ENCODE measurements at regions not wholly inside any gene's neighbourhood (a gene's known extent, or its start where the extent isn't known, plus 50 kb on each side); places are given as distances from the start of the nearest gene placed in this dataset.
"Not testable (repeated sequence)": the region's sequence is repeated elsewhere in the genome, so short reads cannot be mapped to it uniquely, and the experiment has no call there.

DNA sequence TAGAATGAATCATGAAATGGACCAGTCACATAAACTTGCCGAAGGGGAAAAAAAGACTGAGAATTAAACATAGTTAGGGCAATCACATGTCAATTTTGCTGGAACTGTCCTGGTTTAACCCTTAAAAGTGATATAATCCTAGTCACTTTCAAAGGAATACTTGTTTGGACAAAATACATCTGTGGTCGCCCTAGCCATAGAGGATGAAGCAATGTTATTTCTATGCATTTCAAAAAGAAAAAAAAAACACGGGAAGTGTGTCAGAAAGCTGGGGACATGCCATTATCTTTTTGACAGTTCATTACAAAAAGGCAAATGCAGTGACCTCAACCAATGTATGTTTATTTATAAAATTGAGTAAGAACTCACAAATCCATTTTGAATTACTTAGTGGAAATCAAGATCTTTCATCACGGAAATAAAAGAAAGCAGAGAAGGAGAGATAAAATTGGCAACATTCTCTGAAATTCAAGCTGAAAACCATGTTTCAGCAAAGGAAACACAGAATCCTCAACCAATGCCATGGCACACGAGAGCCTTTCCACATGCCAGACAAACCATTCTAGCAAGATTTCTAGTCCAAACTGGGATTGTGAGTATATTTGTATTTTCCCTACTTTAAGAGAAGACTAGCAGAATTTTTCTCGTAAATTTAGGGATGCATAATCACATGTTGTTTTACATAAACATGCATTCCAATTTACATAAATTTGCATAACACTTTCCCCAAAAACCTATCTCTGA lies 854.3 kb upstream of the ACVR2A start:
- no peak for DNase-seq

DNA sequence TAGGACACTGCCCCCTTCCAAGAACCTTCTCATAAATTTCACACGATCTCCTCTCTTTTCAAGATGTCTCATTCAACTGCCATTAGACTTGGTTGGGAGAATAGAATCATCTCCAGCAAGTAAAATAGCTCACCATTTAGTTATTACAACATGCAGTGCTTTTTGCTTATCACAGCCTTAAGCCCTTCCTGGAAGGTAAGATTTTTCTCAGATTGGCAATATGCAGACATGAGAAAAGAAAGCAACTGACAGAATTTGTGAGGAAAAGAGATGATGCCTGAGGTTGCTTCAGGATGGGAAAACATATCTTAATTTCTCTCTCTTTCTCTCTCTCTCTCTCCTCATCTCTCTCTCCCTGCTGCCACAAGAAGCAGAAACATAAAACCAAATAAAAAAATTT lies 855.1 kb upstream of the ACVR2A start:
- no peak for DNase-seq

DNA sequence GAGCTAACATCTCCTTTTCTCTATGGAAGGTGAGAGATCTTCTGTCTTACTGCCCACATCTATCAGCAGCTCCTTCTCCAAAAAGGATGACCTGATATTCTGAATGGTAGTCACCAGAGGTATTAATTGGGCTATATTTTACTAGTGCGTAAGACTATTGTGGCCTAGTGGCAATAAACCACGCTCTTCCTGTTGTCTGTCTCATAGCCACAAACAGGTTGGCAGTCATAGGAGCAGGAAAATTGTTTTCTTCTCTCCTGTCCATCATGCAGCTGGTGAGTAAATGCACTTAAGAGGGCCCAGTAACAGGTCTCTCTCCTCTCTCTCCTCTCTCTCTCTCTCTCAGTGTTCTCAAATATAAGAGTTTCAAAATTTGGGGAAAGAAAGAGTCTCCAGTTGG lies 856.8 kb upstream of the ACVR2A start:
- DNase-seq: no peak

DNA sequence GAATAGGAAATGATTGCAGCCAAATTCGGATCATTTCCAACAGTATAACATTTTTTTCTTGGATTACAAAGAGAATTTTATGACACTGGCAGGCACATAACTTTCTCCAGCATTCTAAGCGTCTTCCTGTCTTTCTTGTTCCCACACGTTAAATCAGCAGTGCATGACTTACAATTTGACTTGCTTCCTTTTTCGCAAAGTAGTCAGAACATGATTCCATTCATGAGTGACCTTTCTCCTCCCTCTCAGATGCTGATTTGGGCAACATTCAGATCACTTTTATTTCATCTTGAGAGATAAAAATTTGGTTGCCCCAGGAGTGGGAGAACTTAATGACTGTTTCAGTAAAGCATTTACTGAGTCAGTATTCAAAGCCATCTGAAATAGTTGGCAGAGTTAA lies 858.7 kb upstream of the ACVR2A start:
- no peak for DNase-seq

DNA sequence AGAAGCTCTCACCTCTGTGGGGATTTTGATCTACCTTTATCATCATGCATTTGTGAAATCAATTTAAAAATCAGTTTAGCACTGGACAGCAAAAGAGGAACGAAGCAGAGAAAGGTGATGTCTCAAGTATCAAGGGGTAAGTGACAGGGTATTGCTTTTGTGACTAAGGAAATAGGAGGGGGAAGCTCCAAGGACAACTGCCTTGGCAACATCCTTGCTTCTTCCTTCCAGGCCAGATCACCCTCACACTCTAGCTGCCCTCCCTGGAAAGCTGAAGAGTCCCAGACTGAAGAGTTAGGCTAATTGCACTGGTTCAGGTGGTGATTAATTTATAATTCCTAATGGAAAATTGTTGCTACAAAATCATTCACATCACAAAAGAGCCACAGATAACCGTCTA lies 859.1 kb upstream of the ACVR2A start:
- DNase-seq: no peak

DNA sequence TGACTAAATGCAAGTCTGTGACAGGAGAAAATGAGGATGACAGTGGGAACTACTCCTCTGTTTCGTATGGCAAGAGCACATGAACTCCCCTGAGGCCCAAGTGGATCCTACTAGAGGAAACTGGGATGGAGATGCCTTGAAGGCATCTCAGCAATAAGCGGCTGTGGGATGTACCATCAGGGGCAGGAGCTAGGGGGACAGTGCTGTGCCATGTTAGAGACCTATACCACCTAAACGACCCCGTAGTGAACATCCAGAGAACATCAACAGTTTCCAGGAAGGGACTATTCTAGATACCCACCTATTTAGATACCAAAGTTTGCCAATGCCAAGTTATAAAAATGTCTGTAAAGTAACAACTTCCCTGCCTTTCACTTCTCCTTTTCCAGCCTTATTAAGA lies 860.8 kb upstream of the ACVR2A start:
- no peak for DNase-seq

DNA sequence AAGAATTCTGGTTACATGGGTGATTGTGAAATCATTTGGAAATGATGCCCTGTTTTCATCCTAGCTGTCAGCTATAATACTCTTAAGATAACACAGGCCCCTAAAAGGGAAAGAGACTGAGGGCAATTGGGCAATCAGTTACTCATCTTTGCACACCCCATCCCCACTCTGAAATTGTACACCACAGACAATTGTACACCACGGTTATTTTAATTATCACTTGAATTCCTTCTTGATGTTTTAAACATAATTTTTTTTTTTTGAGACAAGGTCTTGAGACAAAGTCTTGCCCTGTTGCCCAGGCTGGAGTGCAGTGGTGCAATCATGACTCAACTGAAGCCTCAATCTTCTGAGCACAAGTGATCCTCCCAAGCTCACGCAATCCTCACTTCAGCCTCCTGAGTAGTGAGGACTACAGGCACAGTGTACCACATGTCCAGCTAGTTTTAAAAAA lies 862.4 kb upstream of the ACVR2A start:
- DNase-seq: no peak

DNA sequence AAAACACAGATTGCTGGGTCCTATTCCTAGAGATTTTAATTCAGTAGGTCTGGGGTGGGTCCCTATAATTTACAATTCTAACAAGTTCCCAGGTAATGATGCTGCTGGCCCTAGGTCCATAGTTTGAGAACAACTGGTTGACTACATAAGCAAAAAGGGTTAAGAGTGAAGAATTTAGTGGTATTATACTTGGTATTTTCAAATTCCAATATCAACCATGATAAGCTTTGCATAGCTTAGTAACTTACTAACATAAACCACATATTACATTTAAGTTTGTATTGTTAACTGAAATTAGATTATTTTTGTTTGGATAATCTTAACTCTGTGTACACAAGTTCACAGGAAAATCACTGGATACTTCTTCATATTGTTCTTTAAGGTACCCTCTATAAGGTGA lies 862.9 kb upstream of the ACVR2A start:
- no peak for DNase-seq

DNA sequence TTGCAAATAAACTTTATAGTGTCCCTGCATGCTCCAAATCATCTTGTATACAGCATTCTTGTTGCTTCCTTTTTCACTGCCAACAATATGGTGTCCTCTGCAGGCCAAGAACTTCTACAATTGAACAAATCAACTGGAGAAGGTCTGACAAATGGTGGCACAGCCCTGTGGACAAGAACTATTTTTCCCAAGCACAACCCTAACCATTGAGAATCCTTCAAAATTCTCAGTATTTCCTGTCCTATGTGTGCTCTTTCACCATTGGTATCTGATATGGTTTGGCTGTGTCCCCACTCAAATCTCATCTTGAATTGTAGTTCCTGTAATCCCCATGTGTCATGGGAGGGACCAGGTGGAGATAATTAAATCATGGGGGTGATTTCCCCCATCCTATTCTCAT lies 865.1 kb upstream of the ACVR2A start:
- DNase-seq: no peak

DNA sequence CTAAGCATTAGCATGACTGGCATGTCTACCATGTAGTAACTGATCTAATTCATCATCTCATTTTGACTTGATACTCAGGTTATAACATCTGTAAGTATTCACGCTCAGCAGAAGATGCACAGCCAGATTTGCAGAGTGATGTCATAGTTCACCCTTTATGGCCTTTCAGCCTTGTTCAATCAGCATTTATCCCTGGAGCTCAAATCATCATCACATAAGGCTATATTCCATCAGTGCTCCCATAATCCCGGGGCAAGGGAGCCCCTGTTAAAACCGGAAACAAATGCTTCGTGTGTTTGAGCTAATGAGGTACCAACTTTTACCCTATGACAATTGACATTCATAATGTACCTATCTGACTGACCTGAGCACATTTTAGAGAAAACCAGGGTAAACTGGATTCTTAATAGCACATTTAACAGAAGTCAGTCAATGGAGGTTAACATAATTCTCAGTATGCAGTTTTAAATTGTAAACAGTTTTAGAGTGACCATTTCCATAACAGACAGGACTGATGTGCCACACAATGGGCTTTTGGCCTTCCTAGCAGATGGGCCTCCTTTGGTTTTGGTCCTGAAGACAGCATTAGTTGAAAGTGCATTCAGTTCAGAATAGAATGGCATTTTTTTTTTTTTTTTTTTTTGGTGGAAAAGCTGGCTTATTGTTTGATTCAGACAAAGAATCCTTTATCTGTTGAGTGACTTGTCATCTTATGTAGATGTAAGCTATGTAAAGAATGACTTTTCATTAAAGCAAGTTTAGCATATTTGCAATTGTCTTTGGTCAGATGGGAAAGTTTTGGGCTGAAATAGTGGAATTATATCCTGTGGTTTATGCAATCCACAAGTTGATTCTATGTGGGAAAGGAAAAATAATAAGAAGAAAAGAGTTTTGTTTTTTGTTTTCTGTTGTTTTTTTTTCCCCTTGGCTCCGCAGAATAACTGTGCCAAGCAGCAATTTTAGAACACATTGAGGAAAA lies 866.0 kb upstream of the ACVR2A start:
- no peak for DNase-seq

DNA sequence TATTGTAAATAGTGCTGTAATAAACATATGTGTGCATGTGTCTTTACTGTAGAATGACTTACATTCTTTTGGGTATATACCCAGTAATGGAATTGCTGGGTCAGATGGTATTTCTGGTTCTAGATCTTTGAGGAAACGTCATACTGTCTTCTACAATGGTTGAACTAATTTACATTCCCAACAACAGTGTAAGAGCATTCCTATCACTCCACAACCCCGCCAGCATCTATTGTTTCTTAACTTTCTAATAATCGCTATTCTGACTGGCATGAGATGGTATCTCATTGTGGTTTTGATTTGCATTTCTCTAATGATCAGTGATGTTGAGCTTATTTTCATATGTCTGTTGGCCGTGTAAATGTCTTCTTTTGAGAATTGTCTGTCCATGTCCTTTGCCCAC lies 873.8 kb upstream of the ACVR2A start:
- DNase-seq: not testable (repeated sequence)

DNA sequence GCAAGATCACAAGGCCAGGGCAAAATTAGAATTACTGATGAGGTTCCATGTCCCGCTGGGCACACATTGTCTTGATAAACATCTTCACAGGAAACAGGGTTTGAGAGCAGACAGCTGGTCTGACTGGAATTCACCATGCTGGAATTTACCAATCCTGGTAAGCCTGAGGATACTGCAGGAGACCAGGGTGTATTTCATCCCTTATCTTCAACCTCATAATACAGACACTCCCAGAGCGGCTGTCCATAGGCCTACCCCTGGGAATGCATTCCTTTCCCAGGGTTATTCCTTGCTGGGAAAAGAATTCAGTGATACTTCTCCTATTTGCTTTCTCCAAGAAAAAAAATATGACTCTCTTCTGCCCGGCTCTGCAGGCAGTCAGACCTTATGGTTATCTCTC lies 875.1 kb upstream of the ACVR2A start:
- DNase-seq: not testable (repeated sequence)

DNA sequence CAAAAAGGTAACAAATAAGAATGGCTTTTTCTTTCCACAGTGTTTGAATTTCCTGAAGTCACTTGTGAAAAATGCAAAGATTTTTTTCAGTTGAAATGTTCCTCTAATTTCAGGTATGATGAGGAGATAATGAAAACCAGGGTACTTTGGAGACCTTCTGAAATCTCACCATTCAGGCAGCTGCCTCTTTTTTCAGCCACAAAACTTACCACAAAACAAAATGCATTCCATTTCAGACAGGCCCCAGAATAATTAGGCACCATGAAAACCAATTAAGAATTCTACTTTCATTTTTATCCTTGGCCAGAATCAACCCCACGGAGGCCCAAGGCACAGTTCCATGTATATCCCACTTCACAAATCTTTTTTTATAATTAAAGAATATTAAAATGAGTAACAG lies 880.3 kb upstream of the ACVR2A start:
- DNase-seq: no peak

DNA sequence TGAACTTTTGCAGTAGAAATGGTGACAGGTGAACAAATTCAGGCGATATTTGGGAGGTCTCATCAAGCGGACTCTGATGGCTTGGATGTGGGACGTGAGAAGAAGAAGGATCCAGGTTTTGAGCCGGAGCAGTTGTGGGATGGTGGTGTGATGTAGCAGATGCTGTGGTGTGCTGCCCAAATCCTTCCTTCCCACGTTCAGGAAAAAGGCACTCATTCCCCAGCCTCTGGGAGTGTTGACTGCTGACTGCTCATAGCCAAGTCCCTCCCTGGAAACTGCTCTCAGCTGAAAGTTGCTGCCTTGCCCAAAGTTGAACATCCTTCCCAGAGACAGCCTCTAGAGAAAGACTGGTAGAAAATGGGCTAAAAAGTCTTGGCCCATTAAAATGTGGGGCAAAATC lies 890.3 kb upstream of the ACVR2A start:
- DNase-seq: no peak

DNA sequence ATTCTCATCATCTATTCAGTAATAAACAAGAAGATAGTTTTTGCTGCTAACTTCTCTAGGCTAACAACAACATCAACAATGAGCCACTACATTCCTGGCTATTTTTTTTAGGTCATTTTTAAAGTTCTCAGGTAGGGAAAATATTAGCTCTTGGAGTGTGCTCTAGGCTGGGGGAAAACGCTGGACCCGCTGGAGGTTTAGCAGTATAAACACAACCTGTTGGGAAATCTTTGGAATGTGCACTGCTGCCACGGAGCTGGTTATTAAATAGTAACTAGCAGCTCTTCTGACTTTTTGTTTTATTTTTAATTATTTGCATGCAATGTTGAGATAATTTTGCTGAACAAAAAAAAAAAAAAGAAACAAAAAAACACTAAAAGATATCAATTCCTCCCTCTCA lies 892.1 kb upstream of the ACVR2A start:
- no peak for DNase-seq

DNA sequence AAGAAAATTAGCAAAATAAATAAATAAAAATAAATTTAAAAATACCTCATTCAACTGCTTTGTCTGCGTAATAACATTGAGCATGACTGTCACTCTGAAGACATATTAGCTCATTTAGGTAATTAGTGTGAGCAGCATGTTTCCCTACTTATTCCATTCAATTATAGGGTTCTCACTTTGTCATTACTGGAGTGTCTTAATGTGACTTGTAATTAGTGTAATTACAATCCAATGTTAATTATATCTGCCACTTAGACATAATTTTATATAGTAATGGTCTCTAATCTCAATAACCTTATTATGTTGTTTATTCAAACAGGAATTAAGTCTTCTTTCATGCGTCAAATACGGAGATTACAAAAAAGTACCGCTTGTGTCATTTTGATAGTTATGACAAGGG lies 893.9 kb upstream of the ACVR2A start:
- DNase-seq: no peak

DNA sequence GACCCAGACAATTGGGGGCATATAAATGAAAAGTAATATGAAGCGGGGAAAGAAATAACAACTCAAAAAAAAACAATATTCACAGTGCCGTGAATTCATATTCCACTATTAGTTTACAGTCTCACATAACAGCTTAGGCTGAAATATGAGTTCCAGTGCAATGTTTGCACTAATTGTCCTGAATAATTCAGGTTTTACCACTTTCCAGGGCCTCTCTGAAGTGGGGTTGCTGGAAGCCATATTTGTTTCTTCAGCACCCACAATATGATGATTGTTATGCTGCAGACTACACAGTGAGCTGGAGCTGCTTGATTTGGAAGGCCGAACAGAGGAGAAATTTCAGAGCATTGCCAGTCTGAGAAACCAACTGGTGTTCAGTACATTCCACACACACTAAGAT lies 894.5 kb upstream of the ACVR2A start:
- no peak for DNase-seq

DNA sequence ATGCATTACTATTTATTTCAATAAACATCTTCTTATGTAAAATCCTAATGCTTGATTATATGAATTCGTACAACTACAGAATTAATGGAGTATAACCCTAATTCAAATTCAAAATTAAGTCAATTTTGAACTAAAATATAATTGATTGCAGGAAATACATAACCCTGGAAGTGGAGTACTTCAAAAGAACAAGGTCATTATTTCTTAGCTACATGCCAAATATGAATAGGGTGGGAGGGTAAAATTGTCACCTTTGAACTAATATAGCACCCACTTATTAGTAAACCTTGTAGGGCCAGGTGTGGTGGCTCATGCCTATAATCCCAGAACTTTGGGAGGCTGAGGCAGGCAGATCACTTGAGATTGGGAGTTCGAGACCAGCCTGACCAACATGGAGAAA lies 895.4 kb upstream of the ACVR2A start:
- DNase-seq: no peak

DNA sequence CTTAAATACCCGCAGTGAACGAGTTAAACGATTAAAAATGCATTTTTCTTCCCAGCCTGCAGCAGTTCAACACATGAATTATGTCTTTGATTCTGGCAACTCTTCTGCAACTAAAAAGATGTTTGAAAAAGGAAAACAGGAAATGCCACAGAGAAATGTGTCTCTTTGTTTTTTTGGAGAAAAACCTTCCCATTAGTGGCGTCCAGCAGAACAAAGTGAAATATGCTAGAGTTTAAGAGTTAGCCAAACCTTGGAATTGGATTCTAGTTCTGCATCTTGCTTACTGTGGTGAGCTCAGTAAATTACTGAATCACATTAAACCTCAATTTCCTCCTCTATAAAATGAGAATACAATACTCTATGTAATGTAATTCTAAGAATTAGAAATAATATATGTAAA lies 900.2 kb upstream of the ACVR2A start:
- no peak for DNase-seq

DNA sequence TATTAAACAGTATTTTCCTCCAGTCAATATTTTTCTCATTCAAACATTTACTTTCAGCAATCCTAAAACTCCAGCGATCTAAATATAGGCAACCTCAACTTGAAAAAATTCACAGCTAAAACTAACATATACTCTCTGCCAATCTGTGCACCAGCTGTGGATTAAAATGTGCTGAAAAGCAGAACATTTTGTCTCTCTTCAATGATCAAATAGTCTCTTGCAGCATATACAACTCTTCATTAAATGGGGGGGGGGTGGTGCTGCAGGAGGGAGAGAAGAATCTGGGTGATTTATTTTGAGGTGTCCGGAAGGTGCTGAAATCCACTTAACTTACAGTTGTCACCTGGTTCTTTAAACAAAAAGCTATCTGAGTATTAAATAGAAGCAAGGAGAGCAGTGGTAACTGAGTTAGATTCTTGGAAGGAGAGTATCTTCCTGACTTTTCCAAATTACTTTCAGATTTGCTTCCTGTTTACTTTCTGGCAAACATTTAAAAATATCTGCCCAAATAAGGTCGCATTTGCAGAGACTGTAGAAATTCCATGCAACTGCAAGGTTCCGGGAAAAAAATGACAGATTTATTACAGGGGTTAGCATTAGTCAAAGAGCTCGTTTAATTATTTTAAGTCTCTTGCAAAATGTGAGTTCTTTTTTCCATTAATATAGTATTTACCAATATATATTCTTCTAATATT lies 904.7 kb upstream of the ACVR2A start:
- no peak for DNase-seq

DNA sequence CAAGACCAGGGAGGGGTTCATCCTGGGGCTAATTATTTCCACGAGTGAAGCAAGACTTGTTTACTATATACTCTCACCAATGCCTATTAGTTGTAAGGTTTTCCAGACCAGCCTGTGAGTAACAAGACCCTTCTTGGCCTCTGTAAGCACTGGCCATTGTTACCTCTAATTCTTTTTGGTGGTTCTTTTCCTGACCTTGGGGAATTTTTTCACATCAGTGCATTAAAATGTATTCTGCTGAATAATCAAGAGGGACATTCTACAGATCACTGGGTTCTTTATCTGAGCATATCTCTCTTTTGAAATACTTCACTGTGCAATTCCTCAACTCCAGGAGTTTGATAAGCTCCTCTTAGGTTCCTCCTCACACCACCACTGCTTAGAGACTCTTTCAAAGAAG lies 909.9 kb upstream of the ACVR2A start:
- DNase-seq: no peak

DNA sequence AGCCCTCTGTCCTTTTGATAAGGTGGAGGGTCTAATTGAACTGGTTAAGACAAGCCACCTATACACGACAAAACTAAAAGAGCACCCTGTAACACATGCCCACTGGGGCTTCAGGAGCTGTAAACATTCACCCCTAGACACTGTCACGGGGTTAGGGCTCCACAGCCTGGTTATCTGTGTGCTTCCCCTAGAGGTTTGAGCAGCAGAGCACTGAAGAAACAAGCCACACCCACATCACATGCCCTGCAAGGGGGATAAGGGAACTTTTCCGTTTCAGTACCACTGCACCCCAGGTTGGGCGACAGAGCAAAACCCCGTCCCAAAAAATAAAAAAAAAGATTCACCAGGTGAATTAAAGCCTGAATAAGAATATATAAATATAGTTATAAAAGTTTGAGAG lies 913.7 kb upstream of the ACVR2A start:
- no peak for DNase-seq

DNA sequence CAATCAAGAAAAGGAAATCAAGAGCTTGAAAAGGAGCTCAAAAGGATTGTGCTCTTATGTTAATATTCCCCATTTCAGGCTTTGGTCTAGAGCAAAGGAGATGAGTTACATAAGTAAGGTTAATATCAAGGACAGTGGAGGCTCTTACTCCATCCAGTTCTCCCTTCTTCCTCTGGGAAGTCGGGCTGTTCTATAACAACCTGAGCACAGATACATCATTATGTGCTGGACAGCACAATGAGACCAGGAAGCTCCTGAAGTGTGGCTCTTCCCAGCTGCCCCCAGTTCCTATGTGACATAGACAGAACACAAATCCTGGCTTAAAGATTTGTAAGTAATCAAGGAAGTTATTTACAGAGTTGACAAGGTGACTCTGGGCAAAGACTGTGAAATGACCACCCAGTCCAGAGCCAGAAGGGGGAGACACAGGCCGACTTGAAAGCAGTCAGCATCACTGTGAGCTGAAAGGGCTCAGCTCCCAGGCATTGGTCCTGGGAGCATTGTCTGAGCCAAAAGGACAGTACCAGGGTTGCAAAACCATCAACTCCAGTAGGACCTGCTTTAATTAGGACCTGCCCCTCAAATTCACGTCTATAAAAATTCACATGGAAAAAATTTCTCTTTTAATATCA lies 917.6 kb upstream of the ACVR2A start:
- no peak for DNase-seq
